RPMI7951 (cell line): ENCODE measurements at regions not wholly inside any gene's neighbourhood (a gene's known extent, or its start where the extent isn't known, plus 50 kb on each side); places are given as distances from the start of the nearest gene placed in this dataset.
A peak's percentile ranks its signal among the peaks of the same experiment; 100 is the strongest.
"Not testable (repeated sequence)": the region's sequence is repeated elsewhere in the genome, so short reads cannot be mapped to it uniquely, and the experiment has no call there.

Experiments
- DNase-seq: peaks from one replicate; pipeline ENCODE4 v3.0.0-alpha.2; 2012; ENCODE audit warnings: low read depth

DNA sequence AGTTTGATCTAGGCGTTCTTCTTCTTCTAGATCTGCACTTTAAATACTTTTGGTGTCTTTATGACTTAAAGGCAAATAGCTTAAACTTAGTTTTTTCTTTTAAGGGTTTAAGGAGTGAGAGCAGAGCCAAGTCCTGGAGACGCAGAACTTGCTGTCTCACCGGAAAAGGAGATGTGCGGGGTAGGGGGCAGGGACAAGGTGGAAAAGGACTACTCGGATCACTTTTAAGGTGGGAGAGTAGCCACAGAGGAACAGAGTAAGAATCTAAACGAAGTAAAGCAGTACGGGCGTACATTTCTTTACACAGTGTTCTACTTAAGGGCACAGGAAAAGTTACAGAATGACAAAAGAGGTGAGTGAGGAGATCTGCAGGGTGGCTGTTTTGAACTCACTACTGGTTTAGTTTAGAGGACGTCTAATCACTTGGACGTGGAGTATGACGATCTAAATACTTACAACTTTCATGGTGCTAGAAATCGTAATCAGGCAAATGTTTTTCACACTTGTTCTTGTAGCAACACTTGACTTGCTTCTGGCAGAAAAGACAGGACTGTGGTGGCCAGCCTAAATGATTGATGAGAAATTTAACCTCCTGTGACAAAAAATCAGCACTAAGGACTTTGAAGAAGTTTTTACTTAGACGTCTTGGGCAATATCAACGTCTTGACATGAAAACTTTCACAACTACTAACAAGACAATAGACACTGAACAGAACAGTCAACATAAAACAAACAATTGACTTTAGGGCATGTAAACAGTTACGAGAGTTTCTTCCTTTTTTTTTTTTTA, 127.0 kb downstream of the ART5 start:
- DNase-seq: not testable (repeated sequence)

DNA sequence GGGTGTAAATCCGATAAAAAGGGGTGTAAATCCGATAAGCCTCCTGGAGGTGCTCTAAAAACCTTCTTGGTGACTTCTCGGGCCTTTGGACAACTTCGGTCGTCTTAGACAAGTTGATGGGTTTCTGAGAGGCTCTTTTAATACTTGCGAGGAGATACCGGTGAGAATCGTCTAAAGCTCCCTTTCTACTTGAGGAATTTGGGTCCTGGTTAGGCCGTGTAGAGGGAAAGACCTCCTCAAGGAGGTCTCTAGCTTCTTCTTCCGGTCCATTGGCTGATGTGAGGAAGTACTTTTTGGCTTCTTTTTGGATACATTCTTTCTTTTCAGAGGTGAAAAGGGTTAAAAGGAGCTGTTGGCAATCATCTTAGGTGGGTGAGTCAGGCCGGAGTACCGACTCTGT, 128.5 kb downstream of the ART5 start:
- not testable (repeated sequence) for DNase-seq

DNA sequence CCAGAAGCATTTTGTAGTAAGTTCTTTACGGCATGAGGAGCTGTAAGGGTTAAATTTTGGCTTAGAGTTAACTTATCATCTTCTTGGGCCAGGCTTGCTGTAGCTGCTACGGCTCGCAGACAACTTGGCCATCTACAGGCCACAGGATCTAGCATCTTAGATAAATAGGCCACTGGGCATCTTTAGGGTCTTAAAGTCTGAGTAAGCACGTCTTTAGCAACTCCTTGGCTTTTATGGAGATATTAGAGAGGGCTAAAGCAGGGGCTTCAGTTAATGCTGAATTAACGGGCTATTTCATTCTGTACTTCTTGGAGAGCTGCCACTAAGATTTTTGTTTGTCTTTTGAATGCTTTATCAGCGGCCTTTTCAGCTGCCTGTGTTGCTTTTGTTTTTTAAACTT, 129.0 kb downstream of the ART5 start:
- DNase-seq: not testable (repeated sequence)

DNA sequence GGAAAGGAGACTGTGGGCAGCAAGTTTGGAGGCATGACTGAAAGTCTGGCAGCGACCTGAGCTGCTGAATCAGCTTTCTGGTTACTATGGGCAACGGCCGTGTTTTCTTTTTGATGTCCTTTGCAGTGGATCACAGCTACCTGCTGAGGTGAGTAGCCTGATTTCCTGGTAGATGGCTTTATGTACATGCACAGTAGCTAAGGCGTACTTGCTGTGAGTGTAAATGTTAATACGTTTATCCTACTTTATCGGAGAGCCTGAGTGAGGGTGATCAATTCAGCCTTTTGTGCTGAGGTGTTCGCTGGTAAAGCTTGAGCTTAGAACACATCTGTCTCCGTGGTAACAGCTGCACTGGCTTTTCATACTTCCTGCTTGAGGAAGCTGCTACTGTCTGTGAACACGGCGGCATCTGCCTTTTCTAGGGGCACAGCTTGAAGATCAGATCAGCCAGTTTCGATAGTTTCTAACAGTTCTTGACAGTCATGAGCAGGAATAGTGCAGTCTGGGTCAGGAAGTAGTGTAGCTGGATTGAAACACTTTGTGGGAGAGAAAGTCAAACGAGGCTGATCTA, 129.6 kb downstream of the ART5 start:
- DNase-seq: not testable (repeated sequence)

DNA sequence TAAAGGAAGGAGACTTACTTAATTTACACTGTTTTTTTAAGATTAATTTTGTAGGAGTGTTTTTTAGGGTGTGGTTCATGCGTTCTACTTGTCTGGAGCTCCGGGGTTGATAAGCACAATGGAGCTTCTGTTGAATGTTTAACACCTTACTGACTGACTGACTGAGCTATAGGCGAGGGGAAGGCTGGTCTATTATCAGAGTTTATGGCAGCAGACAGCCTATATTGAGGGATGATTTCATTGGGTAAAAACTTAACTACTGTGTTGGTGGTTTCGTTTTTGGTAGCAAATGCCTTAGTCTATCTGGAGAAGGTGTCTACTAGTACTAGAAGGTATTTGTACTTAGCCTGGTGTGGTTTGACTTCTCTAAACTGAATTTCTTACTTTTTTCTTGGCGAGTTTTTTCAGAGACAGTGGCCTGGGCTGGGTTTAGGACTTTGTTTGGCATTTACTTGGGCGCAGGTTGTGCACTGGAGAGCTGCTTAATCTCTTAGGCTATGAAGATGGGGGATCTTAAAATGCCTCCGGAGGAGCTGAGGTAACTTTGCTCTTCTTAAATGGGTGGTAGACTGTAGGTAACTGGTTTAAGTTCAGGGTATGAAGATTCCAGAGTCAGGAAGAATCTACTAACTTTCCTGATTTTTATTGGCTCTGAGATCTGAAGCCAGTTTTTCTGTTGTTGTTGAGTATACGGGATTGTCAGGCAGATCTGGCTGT, 130.2 kb downstream of the ART5 start:
- not testable (repeated sequence) for DNase-seq

DNA sequence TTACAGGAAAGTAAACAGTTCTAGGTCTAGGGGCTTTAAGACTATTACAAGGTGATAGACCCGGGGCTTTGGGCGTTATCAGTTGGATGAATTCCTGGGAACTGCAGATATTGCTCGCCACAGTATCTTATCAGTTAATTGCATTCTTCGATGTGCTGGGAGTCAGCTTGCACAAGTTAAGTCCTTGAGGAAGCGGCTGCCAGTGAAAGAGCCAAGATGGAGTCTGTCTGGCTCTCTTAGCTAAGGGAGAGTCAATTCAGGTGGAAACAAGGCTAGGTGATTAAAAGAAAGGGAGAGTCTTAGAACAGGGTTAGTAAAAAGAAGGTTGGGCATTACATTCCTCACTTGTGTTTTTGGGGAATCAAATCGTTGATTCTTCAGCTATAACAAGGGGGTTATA, 130.6 kb upstream of the ZNF195 start:
- not testable (repeated sequence) for DNase-seq

DNA sequence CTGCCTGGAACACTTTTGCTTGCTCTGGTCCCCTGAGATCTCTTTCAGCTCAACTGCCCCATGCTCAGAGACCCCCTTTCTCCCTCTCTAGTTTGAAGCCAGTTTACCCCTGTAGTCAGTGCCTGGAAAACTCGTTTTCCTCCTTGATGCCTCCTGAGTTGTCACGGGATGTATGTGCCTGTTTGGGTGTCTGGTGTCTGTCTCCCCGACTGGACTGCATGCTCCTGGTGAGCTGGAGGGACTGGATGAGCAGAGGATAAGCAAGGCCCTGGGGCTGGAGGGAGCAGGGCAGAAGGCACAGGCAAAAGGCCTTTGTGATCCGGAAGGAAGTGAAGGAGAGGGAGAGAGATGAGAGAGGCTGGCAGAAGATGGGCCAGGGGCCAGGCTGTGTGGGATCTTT, 120.3 kb upstream of the ZNF195 start:
- not testable (repeated sequence) for DNase-seq

DNA sequence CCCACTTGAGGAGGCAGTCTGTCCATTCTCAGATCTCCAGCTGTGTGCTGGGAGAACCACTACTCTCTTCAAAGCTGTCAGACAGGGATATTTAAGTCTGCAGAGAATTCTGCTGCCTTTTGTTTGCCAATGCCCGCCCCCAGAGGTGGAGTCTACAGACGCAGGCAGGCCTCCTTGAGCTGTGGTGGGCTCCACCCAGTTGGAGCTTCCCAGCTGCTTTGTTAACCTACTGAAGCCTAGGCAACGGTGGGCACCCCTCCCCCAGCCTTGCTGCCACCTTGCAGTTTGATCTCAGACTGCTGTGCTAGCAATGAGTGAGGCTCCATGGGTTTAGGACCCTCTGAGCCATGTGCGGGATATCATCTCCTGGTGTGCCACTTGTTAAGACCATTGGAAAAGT, 119.4 kb upstream of the ZNF195 start:
- DNase-seq: not testable (repeated sequence)

DNA sequence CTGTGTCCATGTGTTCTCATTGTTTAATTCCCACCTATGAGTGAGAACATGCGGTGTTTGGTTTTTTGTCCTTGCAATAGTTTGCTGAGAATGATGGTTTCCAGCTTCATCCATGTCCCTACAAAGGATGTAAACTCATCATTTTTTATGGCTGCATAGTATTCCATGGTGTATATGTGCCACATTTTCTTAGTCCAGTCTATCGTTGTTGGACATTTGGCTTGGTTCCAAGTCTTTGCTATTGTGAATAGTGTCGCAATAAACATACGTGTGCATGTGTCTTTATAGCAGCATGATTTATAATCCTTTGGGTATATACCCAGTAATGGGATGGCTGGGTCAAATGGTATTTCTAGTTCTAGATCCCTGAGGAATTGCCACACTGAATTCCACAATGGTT, 114.2 kb upstream of the ZNF195 start:
- DNase-seq: not testable (repeated sequence)

DNA sequence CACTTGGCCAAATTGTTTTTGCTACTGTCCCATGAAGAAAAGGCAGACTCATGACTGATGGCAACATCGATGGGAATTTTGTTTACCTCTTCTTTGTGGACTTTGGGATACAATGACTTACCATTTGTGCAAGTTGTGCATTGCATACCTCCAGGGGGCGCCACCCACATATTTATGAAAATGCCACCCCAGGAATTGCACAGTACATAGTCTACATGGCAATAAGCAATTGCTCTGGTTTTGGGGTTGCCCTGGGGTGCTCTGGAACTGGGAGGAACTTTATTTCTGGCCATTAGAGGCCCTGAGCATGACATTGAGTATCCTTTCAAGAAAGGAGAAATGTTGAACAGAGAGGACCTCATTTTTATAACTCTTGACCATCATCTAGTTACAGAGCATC, 109.1 kb upstream of the ZNF195 start:
- not testable (repeated sequence) for DNase-seq

DNA sequence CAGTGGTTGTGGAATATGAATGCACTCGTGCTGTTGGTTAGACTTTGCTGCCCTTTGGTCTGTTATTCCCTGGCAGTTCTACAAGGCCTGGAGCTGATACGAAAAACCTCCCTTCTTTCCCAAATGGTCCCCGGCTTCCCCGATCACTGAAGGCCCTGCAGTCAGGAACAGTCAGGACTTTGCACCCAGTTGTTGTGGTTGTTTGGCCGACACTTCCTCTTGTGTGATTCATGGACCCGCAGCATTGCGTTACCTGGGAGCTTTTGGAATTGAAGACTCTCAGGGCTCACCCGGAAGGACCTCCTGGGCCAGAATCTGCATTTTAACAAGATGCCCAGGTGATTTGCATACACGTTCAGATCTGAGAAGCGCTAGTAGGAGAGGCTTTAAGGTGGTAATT, 106.8 kb upstream of the ZNF195 start:
- DNase-seq: not testable (repeated sequence)

DNA sequence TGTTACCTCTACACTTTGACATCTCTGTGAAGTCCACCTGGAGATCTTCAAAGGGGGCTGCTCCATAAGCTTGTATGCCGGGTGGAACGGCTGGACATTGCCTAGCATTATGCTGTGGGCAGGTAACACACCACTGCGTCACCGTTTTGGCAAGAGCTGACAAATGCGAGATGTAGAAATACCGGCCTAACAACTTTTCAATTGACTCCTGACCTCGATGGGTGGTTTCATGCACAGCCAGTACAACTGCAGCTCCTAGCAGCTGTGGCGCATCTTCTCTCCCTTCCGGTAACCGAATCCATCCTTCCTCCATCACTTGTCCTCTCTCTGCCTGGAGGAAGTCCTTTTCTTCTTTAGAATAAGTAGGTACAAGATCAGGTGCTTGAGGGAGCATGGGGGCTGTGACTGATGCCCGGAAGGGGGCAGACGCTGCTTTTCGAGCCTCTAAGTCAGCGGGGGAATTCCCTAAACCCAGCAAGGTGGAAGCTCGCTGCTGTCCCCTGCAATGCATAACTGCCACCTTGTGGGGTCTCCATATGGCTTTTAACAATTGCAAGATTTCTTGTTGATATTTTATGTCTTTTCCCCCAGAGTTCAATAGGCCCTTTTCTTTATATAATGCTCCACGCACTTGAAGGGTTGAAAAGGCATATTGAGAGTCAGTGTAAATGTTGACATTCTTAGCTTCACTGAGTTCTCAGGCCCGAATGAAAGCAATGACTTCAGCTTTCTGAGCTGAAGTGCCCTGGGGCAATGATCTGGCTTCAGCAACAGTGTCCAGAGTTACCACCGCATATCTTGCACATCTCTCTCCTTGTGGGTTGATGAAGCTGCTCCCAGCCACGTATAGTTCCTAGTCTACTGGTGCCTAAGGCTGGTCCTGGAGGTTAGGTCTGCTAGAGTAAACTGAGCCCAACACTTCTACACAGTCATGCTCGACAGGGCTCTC, 98.3 kb upstream of the ZNF195 start:
- peak; percentile 7 for DNase-seq

DNA sequence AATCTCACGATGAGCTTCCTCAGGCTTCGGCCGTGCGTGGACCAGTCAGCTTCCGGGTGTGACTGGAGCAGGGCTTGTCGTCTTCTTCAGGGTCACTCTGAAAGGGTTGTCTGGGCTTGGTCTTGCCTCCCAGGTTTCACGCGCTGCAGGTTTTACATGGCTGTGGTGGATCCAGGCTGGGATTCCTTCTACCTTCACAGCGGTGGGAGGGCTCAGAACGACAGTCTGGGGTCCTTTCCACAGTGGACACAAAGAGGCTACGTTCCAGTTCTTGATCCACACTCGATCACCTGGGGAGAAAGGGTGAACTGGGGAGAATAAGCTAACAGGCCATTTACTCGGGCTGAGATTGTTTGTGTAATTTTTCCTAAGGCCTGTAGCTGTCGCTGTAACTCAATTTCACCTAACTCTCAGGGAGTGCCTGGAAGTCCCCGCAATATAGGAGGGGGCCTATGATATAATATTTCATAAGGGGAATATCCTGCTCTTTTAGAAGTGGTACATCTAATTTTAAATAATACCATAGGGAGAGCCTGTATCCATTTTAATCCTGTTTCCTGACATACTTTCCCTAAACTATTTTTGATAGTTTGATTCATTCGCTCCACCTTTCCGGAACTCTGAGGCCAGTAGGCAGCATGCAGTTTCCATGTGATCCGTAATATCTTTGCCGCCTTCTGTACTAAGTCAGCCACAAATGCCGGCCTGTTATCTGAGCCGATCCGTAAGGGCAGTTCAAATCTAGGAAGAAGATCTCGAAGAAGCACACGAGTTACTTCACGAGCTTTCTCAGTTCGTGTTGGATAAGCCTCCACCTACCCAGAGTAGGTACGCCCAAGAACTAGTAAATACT, 97.4 kb upstream of the ZNF195 start:
- not testable (repeated sequence) for DNase-seq

DNA sequence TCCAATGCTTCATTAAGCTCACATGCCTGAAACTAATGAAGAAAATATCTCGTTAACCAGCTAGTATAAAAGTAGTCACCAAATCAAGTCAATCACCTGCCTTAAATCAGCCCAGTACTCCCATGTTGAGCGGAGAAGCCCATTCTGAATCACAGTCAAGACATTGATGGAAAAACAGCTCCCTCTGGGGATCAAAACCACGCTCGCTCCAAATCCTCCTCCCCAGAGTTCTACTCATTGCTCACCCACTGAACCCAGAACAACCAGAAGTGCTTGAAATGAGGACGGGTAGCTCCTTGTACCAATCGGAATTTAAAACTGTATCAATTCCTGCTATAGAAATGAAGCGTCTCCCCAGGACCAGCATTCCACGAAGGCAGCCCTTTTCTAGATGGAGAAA, 90.0 kb upstream of the ZNF195 start:
- peak; percentile 9 for DNase-seq

DNA sequence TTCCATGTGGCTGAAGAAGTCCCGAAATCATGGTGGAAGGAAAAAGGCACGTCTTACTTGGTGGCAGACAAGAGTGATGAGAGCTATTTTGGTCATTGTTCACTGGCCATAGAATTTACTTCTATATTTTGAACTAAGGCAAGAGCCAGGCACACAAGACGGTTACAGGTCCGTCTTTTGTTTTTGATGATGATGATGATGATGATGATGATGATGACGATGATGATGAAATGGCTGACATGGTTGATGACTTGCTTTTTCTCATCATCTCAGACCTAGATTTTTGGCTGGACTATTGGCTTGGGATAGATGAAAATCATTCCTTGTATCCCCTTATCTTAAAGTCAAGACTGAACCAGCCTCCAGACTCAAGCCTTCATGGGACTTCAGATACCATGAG, 88.7 kb upstream of the ZNF195 start:
- DNase-seq: not testable (repeated sequence)

DNA sequence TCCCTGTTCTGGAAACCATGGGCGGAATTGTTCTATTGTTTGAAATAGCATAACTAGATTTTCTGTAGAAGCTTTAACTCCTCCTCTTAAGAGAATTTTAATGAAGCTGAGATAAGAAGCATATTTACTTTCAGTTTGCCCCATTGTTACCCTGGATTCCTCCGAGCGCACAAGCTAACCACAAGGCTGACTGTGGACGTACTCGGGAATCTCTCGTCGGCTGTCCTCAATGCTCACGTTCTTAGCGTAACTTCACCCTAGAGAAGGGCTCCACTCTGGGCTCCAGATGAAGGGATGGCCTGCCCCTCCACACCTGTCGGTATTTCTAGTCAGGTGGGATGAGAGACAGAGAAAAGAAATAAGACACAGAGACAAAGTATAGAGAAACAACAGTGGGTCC, 76.7 kb upstream of the ZNF195 start:
- peak; percentile 38 for DNase-seq

DNA sequence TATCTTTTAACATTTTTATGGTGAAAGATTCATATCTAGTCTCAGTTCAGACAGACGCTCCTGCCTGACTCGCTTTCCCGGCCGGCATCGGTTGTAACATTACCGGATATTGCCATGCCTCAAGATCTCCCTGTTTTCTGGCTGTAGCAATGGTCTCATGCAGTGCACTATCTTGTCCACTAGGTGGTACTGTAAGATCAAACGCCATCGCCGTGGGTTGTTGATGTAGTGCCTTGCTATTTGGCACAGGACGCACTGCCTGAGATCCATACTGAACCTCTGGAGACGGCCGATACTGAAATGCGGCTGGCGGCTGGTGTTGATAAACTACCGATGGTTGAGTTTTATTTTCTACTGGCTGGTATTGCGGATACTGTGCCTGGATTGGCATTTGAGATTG, 75.9 kb upstream of the ZNF195 start:
- peak; percentile 49 for DNase-seq

DNA sequence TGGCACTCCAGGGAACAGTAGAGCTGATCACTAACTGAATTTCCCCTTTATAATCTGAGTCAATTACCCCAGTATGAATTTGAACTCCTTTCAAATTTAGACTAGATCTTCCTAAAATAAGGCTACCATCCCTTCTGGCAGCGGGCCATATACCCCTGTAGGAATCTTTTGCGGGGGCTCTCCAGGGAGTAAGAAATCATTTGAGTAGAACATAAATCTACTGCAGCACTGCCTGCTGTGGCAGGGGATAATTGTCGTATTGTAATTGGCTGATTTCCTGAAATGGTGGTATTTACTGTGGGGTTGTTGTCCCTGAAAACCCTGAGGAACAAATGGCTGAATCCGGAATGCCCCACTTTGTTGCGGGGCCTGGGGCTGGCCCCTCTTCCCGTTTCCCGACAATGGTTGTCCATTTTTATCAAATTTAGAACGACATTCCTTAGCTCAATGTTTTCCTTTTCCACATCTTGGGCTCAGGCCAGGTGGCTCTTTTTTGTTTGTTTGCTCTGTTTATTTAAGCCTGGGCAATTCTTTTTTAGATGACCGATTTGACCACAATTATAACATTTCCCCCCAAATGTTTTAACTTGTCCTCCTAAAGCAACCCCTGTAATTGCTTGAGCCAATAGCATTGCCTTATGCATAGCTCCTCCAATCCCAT, 74.8 kb upstream of the ZNF195 start:
- not testable (repeated sequence) for DNase-seq

DNA sequence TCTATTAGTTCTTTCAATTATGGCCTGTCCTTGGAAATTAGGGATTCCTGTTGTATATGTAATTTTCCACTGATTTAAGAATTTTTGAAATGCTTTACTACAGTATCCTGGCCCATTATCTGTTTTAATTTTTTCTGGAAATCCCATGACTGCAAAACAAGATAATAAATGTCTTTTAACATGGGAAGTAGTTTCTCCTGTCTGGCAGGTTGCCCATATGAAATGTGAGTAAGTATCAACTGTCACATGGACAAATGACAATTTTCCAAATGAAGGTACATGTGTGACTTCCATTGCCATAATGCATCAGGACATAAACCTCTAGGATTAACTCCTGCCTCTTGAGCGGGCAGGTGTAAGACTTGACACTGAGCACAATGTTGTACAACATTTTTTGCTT, 71.9 kb upstream of the ZNF195 start:
- not testable (repeated sequence) for DNase-seq

DNA sequence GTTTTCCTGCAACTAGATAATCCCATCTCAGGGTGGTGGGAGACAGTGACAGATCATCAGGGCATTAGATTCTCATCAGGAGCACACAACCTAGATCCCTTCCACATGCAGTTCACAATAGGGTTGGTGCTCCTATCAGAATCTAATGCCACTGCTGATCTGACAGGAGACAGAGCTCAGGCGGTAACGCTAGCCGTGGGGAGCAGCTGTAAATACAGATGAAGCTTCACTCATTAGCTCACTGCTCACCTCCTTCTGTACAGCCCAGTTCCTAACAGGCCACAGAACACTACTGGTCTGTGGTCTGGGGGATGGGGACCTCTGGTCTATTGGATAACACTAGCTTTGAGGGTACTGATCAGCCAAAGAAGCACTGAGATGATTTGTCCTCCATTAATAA, 66.6 kb upstream of the ZNF195 start:
- not testable (repeated sequence) for DNase-seq
